Stimulated activated CD4-positive, alpha-beta T cell treated with anti-CD3 and anti-CD28 coated beads, Interleukin-15, amount 100 ng/mL, for 24 hours (primary cell): ENCODE measurements at regions not wholly inside any gene's neighbourhood (a gene's known extent, or its start where the extent isn't known, plus 50 kb on each side); places are given as distances from the start of the nearest gene placed in this dataset.

ENCODE experiments used
- DNase-seq: peaks from one replicate; pipeline ENCODE4 v3.0.0-alpha.2; 2020

DNA sequence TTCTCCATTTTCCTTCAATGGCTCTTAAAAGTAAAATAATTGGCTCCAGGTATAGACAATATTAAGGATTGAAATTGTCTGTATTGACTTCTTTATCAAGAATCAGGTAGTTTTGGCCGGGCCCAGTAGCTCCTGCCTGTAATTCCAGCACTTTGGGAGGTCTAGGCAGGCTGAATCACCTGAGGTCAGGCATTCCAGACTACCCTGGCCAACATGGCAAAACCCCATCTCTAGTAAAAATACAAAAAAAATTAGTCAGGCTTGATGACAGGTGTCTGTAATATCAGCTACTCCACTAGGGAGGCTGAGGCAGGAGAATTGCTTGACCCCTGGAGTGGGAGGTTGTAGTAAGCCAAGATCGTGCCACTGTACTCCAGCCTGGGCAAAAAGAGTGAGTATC is 1008.5 kb upstream of the EEF2KMT start:
- DNase-seq: no peak

DNA sequence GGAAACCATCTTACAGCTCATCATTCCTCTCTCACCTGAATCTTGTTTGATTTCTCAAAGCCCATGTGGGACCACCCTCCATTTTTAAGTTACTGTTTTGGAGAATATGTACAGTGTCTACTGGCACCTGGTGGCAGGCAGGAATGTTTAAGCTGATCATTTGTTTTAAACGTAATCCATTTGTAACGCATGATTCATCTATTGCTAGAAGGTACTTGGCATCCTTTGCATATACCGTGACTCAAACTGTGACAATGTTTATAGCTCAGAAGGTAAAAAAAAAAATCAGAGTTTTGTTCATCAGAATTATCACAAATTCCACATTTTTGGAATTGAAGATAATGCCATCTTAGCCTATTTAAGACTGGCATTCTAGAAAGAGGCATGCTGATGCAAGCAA is 1007.5 kb upstream of the EEF2KMT start:
- no peak for DNase-seq

- DNase-seq: no peak
Measured at GRCh38 chr16:6104428-6104827, 1006.8 kb upstream of the EEF2KMT start.

- DNase-seq: no peak
Measured at GRCh38 chr16:6103561-6103960, 1006.0 kb upstream of the EEF2KMT start.

- DNase-seq: no peak
Measured at GRCh38 chr16:6099102-6099501, 1001.5 kb upstream of the EEF2KMT start.

- no peak for DNase-seq
Measured at GRCh38 chr16:6096931-6097670, 999.5 kb upstream of the EEF2KMT start.

DNA sequence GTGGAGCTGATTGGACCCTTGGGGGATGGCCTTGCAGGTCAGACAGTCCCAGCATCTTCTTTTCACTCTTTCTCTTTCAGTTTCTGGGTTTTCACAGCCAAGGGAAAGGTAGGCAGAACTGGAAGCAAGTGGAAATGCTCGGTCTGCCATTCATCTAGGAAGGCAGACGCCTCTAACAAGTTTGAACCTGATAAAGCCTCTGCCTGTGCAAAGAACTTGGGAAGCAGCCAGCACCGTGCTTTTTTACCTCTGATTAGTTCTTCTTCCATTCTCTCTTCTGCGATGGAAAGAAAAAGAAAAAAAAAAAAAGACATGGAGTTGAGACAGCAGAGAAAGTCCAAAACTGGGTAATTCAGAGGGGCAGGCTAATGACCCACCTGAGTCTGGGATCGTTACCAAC is 997.8 kb upstream of the EEF2KMT start:
- no peak for DNase-seq

- no peak for DNase-seq
Measured at GRCh38 chr16:6091021-6091420, 993.4 kb upstream of the EEF2KMT start.

- peak; percentile 6 for DNase-seq
Measured at GRCh38 chr16:6081320-6081976, 983.9 kb upstream of the EEF2KMT start.

DNA sequence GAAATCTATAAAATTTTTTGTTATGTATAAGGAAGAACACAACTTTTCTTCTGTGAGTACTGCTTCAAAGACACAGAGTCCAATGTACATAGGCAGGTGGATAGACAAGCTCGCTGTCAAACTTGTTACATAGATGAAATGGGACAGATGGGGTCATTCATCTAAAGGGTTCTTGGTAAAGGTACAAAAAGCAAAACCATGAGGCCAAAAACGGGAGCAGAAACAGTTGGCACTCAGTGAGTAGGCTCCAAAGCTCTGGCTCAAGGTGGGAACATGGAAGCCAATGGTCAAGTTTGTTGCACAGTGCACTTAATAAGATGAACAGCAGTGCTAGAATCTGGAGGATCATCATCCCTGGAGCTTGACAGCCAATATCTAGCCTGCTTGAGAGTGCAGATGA is 979.0 kb upstream of the EEF2KMT start:
- DNase-seq: no peak

- DNase-seq: no peak
Measured at GRCh38 chr16:6068063-6068462, 970.5 kb upstream of the EEF2KMT start.

- no peak for DNase-seq
Measured at GRCh38 chr16:6066652-6067051, 969.1 kb upstream of the EEF2KMT start.

DNA sequence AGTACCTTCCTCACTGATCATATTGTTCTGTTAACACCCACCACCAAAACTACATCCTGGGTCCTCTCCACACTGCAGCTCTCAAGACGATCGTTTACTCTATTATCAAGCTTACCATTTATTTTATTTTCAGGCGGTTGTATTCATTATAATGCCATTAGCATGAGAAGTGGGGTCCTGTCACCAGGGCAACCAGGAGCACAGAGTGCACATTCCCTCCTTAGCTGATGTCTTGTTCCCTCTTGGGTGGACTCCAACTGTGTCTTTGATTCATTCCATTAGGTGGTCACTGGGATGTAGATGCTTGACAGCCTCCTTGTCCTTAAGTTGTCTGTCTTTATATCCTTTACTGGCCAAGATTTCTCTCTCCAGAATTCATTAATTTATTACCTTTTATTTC is 965.9 kb upstream of the EEF2KMT start:
- DNase-seq: no peak

DNA sequence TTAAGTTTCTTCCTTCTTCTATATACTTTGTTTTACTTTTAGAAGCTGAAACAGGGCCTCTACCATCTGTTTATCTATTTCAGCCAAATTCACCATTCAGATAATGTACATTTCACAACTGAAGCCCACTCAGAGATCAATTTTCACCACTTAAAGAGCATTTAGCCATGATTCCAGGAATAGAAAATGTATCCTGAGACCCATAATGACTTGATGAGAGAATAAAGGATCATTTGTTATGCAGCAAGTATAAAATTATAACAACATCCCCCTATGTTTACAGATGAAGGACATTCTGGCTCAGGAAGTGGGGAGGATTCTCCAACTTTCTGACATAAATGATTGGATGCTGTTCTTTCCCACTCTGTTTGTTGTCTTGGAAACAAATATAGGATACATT is 962.1 kb upstream of the EEF2KMT start:
- DNase-seq: no peak

- no peak for DNase-seq
Measured at GRCh38 chr16:6057821-6058220, 960.2 kb upstream of the EEF2KMT start.

GRCh38 chr16:6048017-6048416 is 950.4 kb upstream of the EEF2KMT start:
- no peak for DNase-seq

DNA sequence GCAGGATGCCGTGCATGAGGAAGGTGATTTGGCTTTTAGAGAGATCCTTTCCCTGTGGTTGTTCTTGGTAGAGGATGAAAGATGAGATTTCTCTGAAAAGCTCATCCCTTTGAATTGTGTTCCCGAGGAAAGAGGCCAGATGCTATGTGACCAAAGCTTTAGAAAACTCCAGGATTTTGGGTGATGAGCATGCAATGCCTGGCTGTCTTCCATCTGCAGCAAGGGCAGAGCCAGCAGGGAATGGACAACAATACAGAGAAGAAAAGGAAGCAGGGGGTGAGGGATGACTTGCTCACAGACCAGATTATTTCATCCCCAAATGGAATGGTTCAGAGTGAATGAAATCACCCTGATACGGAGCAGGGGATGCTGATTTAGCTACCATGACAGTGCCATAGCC is 949.7 kb upstream of the EEF2KMT start:
- DNase-seq: no peak

- DNase-seq: no peak
Measured at GRCh38 chr16:6038941-6039645, 941.5 kb upstream of the EEF2KMT start.

GRCh38 chr16:6035161-6035560 is 937.6 kb upstream of the EEF2KMT start:
- no peak for DNase-seq

DNA sequence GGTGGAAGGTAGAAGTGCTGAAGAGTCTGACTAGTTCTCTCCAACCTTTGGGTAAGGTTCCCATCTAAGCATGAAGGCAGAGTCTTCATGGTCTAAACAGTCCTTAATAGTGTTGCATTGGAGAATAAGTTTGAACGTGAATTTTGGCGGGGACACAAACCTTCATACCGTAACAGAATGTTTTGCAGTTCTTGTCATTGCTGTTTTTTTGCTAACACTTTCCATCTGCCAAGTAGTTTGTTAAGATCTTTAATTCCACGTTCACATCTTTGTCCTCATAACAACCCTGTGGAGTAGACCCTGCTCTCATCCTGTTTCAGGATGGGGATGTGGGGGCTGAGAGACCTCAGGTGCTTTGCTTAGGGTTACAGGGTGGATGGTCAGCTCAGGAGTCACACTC is 936.9 kb upstream of the EEF2KMT start:
- DNase-seq: no peak

DNA sequence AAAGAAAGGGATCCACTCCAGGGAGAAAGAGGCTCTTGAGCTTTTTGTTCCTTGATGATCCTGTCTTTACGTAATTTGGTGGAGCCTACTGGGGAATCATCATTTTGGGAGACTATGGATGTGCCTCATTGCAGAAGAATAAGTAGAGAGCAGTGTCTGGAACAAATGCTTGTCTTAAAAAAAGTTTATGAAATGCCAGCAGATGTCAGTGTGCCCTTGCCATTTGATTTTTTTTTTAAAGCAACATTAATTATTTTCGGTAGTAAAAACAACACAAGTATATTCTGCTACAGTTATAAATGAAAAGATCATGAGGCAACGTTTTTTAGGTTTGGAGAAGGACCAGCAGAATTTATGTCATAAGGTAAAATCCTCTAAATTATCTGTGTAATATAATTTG is 934.8 kb upstream of the EEF2KMT start:
- no peak for DNase-seq

DNA sequence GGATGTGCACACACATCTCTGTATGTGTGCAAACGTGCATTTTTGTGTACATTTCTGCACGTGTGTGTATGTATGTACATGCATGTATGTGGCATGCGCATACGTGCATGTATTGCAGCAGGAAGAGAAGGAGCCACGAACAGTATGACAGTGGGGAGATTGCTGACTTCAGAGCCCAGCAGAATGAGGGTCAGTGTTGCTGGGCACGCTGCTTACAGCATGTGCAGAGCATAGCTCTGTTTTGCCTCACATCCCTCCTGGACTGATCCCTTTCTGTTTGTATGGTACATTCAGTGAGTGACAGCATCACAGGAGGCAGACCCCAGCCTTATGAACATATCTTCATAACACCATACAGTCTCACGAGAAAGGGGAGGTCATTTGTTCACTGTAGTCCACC is 934.0 kb upstream of the EEF2KMT start:
- DNase-seq: no peak

DNA sequence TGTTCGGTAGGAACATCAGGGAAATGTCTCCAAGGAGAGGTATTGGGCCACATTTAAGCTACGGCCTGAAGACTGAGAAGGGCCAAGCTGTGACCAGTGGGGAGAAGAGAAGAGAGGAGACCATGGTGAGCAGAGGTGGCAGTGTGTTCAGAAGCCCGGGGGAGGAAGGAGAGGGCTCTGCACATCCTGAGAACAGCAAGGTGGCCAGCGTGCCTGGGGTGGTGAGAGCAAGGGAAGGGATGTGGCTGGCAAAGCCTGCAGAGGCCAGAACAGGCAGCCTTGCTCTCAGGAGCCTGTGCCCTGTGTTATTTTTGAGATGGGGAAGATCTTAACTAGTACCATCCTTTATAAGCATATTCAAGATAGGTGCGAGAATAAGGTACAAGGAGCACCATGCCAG is 933.5 kb upstream of the EEF2KMT start:
- no peak for DNase-seq

DNA sequence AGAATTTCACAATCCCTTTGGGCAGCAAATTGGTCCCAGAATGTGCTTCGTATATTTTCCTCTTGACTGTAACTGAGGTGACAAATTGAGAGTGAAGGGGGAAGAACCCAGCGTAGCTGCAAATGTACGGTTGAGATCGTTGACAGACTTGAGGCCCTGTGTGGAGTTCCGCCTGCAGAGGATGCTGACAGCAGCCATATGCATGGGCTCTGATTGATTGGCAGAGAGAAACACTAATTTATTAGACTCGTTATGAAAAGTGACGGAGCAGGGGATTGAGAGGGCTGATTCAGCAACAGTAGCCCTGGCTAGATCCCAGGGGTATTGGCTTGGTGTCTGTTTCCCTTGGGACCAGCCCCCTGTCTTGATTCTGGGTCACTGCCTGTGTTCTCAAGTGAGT is 930.1 kb upstream of the EEF2KMT start:
- DNase-seq: no peak
